ENCODE measurements at regions not wholly inside any gene's neighbourhood (a gene's known extent, or its start where the extent isn't known, plus 50 kb on each side); places are given as distances from the start of the nearest gene placed in this dataset.

DNA sequence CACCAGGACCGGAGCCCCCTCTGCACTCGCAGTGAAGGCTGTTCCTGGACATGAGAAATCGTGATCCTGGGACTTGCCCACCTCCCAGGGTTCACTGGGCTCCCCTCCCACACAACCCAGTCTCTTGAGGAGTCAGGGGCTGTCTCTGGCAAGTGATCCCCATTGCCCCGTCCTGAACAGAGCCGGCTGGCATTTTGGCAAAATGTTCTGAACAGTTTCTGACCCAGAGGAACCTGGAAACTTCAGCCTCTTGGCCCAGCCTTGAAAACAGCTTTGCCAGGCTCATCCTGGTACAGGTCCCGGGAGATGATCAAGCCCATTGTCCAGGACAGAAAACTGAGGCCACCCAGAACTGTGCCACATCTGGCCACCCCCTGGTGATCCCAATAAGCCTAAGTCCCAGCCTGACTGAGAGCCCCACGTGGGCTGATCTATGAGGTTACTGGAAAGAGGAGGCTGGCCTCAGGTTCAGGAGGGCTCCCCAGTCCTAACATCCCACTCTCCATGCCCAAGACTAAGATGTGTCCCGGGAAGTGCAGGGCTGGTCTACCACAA lies 115.7 kb downstream of the OAT start:
- no peak for DNase-seq

DNA sequence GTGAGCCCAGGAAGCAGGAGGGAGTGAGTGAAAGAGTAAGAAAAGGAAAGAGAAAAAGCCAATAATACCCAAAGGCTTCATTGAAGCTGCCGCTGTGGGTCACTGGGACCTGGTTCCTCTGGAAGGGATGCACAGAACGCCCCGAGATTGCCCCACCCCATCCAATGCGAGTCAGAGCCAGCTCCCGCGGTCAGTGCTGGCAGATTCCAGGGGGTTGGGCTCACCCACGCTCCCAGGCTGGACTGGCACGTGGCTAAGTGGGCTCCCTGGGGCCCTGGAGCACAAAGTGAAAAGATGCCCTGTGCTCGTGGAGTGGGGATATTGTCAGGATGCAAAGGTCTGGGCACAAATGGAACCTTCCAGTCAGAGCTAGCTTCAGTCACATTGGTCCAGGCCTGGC lies 117.0 kb downstream of the OAT start:
- no peak for DNase-seq

DNA sequence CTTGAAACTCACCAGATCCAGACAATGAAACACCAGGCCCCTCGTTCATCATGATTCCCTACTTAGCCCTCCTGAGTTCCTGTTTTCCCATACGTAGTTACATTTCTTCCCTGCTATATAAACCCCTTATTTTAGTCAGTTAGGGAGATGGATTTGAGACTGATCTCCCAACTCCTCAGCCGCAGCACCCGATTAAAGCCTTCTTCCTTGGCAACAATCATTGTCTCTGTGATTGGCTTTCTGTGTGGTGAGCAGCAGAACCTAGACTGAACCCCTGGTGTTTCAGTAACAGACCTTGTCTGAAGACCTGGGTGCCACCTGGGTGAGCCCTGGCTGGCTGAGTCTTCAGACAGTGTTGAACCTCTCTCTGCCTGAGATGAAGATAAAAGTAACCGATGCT lies 118.0 kb downstream of the OAT start:
- no peak for DNase-seq

DNA sequence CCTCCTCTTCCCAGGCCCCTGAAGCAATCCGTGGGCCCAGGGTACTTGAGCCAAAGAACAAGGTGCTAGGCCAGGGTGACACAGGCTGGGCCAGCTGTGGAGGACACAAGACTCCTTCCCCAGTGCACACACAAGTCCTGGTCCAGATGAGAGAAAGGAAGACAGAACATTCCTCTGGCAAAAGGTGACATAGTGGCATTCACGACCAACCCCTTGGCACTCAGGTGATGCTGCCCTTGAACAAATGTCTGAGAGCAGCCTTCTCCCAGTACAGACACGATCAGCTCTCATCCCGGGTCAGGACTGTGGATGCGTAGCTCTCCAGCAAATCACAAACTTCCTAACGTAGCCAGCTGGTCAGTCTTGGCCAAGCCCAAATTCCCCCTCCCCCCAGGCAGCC lies 118.5 kb downstream of the OAT start:
- DNase-seq, result no peak

DNA sequence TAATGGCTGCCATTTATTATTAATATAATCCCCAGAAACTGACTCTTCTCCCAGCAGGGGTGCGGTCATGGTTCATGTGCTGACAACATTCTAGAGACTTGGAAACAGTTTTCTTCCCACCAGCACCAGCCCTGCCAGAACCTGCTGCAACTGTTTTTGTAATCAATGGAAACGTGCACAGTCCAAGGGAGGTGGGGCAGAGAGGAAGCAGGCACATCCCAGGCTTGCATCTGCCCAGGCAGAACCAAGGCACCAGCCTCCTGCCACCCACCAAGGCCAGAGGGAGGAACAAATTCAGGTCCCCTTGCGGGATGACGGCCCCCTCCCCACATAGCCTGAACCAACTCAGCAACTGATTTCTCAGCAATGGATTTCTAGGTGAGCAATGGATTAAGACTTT lies 119.0 kb downstream of the OAT start:
- no peak for DNase-seq

DNA sequence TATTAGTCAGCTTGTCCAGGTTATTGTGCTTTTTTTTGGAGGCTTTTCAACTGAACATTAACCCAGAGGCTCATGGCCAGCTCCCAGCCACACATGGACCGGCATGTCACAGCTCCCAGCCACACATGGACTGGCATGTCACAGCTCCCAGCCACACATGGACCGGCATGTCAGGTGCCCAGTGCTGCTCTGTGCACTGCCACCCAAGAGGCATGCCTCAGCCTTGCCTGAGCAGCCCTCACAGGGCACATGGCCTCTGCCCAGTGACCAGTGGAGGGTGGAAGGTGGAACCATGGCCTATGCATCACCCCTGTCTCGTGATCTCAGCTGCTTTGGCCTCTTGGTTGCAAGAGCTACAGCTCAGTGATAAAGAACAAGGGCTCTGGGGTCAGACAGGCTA lies 119.8 kb downstream of the OAT start:
- no peak for DNase-seq

DNA sequence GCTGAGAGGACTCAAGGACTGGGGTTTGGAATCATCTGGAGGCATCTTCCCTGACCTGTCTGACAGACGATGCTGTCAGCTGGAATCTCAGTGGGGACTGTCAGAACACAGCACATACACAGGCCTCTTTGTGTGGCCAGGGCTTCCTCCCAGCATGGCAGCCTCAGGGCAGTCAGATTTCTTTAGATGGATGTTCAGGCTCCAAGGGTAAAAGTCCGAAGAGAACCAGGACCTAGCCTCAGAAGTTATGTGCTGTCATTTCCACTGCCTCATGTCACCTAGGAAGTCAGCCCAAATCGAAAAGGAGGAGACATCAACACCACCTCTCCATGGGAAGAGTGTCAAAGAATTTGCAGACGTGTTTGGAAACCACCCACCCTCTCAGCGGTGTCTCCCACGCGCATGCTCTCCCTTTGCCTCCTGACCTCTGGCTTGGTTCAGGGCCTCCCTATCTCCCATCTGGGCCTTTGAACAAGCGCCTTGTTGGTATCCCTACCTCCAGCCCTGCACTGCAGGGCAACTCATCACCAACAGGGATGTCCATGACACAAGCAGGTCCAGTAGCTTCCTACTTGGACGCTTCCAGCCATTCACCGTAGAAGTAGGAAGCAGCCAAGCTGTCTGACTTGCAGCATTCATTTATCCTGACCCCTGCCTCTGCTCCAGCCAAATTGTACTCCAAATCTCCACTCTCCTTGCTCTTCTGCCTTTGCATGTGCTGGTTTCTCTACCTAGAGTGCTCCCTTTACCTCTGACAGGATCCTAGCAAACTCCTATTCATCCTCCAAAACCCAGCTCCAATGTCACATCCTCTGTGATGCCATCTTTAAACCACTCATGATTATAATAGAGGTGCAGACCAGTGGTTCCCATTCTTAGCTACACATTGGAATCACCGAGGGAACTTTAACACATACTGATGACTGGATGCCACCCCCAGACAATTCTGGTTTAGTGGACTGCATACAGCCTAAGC lies 121.6 kb downstream of the OAT start:
- no peak for DNase-seq

DNA sequence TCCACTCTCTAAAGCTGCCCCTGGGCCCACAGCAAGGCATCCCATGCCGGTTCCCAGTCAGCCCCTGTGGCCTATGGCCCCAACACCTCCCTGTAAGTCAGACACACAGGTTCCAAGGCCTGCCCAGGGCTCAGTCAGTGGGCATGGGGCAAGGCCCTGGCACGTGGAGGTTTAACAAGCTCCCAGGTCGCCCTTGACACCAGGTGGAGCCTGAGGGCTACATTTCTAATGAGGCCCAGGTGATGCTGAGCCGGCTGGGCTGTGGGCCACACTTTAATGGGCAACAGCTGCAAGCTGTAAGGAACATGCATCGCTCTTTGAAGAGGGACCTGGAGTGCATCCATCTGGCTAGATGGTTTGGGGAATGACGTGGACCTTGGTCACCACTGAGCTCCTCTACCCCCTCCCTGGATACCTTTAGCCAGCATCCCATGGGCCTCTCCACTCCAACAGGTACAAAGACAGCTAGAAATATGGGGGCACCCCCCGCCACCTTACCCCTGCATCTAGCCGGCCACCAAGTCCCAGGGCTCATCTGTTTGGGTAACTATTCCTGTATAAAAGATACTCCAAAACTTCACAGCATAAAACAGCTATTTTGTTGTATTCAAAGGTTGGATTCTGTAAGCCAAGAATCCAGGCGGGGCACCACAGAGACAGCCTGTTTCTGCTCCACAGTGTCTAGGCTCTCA lies 122.5 kb downstream of the OAT start:
- DNase-seq, result no peak

DNA sequence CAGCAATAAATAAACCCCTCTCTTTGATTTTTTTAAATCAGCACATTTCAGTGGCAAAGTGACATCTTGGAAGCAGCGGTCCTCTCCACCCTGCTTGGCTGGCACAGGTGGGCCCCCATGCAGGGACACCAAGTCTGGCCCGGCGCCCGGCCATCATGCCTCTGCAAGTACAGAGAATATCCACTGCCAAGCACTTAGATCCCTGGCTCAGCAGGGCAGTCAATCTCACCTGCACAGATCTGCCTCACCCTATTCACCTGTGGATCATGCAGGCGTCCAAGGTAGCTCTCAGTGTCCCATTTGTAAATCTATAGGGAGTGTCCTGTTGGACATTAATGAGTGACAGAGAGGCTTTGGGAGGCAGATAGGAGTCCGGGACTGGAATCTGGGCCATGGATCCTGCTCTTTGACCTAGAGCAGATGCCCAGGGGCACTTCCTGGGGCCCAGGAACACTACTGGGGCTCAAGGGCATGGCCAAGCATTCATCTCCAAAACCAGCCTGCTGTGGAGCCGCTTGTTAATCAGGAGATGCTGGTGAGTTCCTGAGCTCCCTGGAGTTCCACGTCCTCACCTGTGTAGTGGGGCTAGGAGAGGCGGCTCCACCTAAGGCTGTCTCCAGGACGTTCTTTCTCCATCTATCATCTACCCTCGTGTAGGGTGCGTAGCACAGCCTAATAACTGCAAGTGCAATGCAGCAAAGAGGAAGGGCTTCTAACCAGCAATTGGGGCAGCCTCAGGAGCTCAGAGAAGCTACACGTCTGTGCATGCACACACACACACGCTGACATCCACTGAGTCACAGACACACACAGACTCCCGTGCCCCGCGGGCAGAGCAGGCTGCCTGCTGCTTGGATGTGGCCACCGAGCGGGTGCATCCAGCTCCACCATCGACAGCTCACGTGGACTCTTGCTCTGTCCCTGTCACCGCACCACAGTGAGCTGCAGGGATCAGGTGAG lies 123.6 kb downstream of the OAT start:
- no peak for DNase-seq

DNA sequence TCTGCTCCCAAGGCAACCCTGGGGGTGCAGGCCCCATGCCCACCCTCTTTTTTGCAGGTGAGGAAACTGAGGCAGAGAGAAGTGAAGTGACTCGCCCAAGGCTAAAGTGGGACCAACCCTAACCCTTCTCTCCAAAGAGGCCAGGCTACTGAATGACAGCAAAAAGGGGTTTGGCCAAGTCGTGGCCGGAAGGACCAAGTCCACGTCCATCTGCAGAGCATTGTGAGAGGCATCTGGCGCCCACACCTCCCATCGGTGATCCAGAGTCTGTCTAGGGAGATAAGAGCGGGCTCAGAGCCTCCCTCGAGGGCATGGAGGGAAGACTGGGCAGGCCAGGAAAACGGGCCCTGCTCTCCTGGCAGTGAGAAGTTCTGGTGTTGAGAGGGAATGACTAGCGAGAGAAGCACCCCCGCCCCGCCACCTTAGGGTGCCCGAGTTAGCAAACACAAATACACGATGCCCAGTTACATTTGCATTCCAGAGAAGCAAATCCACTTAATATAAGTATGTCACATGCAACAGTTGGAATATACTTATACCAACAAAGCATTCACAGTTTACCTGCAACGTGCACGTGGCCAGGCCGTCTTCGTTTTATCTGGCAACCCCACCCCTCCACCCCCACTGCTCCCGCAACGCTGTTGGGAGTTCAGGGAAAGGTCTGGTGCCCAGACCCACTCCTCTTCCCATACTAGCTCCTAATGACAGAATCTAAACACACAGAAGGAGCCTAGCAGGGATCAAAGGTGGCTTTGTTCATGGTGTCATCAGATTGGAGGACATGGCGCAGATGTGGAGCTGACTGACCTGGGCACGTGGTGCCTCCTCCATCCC lies 124.9 kb downstream of the OAT start:
- no peak for DNase-seq

DNA sequence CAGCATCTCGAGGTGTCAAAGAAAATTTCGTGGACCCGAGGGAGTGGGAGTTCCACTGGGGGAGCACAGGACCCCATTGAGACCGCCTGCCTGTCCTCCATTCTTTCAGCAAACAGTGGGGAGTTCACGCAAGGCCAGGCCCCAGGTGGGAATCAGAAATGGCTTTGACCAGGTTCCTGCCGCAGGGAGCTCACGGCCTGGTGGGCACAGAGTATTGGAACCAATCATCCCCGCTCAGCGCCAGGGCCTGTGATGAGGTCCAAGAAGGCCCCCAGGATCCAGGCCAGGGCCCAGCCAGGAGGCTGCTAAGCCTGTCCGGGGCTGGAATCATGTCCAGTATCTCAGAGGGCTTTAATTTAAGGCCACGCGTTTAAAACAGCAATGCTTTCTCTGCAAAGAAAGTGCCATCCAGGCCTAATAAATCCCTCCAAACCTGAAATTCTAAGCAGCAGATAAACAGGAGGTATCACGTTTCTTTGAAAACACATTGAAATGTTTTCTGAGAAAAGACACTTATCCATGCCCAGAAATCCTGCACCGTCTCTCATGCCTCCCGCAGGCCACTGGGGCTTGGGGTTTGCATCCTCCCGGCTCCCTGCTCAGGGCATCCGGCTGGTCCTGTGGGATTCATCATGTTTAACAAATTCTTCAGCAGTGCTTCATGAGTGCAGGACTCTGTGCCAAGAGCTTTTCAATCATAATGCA lies 125.7 kb downstream of the OAT start:
- no peak for DNase-seq

DNA sequence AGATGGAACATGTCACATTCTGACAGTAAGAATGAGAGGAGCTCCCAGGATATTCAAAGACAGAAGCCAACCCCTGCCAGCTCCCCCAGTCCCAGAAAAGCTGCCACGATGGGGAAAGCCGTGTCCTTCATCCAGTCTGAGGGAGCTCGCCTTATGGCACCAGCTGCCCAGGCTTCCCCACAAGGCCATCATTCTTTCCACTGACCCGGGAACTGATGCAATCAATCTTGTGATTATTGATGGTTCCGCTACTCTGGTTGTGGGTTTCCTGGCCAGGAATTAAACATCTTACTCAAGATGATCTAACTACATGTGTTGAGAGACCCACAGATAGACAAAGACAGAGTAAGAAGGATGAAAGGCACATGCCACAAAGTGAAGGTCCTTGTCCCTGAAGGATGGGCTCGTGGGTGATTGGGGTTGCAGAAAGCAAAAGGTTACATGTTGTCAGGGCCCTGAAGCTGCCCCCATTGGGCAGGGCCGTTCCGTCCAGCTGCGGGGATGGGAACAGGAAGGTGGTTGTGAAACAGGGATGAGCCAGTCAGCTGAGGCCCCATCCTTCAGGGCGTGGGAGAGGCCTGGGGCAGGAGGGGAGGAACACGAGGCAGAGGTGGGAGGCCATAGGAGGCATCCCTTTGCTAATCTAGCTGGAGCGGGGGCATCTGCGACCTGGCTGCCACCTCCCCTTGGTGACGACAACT lies 127.6 kb downstream of the OAT start:
- no peak for DNase-seq

DNA sequence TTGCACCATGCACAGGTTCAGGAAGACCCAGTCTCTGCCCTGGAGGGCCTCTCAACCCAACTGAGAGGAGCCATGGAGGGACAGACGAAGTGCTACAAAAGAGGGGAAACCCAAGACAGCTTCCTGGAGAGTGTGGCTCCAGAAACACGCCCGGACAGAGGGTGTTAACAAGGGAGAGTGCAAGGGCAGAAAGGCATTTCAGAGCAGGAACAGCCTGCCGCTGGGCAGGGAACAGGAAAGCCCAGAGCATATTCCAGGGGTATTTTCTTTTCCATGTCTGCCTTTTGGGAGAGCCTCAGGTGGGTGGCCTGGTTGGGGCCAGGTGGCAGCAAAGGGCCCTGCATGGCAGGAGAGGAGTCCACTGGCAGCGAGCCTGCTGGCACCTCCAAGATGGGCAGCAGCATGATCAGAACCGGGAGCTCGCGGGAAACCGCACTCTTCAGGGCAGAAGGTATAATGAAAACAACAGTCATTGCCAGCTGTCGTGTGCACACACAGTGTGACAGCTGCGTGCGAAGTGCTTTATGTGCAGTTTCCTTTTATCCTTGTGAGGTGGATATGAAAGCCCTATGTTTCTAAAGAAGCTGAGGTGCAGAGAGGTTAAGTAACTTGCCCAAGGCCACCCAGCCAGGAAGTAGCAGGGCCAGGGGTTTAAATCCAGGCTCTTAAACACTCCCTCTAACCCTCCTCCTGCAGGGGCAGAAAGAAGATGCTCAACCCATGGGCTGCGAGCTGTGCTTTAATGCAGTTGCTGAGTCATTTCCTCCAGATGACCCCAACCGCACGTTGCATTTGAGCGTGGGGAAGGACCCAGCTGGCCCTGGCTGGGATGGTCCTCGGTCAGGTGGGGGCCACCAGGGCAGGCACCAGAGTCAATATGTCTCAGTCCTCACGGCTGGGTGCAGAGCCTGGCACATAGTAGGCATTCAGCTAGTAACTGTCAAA lies 128.6 kb downstream of the OAT start:
- peak; percentile 28 for DNase-seq

DNA sequence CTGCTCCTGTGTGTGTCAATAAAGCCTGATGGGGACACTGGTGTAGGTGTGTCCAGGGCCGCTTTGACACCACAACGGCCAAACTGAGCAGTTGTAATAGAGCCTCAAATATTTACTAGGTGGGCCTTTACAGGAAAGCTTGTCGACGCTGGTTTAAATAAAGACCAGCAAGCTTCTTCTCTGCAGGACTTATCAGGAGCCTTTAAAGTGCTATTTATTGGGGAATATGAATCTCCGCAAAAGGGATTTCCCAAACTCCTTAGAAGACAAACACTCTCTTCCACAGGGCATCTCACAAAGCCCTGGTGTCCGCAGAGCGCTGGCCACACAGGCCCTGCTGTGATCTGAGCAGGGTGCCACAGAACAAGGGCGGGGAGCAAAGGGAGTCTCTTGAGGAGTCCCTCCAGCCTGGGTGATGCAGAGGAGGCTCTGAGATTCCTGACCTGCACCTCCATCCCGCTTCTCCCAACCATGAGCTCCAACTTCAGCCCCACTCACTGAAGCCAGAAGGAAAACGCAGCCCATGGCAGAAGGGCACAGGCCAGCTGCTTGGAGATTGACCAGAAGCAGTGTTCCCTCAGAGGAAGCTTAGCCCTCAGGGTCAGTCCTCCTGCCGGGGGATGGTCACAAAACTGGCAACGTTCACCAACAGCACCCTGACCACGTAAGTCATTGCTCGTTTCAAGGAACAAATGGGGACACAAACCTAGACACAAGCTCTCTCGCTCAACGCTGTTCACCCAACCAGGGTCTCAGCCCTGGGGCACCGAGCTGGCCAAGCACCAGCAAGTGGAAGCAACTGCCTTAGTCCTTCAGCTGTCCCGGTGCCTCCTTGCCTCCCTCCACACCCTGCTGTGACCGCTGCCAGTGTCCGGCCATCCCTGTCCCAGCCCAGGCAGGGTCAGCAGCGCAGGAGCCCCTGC lies 129.5 kb downstream of the OAT start:
- DNase-seq, result no peak

DNA sequence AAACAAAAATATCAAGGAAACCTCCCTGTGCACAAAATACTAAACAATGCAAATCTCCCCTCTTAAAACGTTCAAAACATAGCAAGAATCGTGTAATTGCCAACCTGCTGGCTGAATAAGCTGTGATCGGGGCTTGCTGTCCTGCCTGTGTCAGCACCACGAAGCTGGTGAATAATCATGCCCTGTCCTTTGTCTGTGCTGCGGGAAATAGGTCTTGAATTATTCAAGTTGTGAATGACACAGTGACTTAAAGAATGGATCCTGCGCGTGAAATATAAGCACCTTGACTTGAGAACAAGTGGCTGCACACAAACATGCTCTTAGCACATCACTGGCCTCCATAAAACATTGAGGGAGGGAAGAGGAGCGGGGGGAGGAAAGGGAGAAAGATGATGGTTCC lies 130.2 kb downstream of the OAT start:
- DNase-seq, result no peak

DNA sequence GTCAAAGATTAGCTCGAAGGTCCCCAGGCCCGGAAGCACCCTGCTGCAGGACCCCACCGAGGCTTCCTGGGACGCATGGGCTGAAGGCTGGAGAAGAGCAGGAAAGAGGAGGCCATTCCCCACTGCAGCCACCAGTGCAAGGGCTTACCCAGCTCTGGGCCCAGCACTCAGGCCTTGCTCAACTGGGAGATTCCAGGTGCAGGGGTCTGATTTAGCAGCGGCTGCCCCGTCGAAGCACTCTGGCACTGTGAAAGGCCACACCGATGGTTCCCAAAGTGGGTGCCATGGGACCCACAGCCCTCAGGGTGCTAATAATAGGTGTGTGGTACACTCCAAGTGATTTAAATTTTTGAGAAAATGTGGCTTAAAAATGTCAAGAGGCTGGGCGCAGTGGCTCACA lies 130.9 kb downstream of the OAT start:
- DNase-seq, result no peak

DNA sequence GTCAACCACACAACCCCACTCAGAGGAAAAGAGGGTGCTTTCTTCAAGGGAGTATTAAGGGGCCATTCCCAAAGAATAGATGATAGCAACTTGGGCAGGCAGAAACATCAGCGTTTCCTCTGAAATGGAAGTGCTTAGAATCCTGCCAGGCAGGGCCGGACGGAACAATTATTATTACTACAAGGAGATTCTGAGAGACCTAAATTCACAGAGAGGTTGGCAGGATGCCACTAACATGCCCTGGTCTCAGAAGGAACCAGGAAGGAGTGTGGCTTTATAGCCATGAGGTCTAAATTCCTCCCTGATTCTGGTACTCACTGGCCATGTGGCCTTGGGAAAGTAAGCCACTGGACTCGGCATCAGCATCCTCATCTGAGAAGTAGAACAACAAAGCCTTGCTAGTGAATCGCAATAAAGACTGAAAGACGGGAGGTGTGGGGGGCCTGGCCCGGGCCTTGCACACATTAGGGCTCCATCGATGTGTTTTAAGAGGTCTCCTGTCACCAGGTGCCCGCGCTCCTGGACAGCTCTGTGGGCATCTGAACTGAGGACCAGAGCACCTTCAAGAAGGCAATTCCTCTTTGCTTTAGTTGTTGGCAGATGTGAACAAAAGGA lies 131.5 kb downstream of the OAT start:
- no peak for DNase-seq

DNA sequence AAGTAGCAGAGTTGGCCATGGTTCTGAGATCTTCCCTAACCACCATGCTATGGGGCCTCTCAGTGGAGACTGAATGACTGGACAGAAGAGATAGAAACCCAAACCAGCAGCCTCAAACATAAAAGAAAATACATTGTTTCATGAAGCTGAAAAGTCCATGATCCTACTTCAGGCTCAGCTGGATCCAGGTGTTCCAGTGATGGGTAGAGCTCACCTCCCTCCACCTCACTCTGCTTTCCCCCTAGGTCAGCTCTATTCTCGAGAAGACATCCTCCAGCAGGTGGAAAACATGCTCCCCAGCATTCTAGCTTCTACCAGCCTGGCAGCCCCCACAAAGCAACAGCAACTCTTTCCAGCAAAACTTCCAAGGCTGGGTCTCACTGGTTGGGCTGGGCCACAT lies 132.1 kb downstream of the OAT start:
- DNase-seq, result no peak

All from NCI-H1694 (cell line).